Activated T-cell treated with anti-CD3 and anti-CD28 coated beads, Interleukin-2, amount 50 U/mL, for 24 hours (primary cell): ENCODE measurements at regions not wholly inside any gene's neighbourhood (a gene's known extent, or its start where the extent isn't known, plus 50 kb on each side); places are given as distances from the start of the nearest gene placed in this dataset.
A peak's percentile ranks its signal among the peaks of the same experiment; 100 is the strongest.

Experiments used
- DNase-seq: peaks from one replicate; pipeline ENCODE4 v3.0.0-alpha.2; 2020
- H3K27ac Mint-ChIP-seq: 2 replicates; pipeline ENCODE4 v1.8.0; 2020; ENCODE audit warnings: mild to moderate bottlenecking, mixed read lengths
- H3K27me3 Mint-ChIP-seq: 2 replicates; pipeline ENCODE4 v1.8.0; 2020; ENCODE audit warnings: mixed read lengths
- H3K36me3 Mint-ChIP-seq: 2 replicates; pipeline ENCODE4 v1.8.0; 2020; ENCODE audit warnings: low read depth, mixed read lengths
- H3K4me1 Mint-ChIP-seq: 2 replicates; pipeline ENCODE4 v1.8.0; 2020; ENCODE audit warnings: low read depth, mixed read lengths
- H3K4me3 Mint-ChIP-seq: 2 replicates; pipeline ENCODE4 v1.8.0; 2020; ENCODE audit warnings: mild to moderate bottlenecking, moderate library complexity, mixed read lengths
- H3K9me3 Mint-ChIP-seq: 2 replicates; pipeline ENCODE4 v1.8.0; 2020; ENCODE audit warnings: mixed read lengths

DNA sequence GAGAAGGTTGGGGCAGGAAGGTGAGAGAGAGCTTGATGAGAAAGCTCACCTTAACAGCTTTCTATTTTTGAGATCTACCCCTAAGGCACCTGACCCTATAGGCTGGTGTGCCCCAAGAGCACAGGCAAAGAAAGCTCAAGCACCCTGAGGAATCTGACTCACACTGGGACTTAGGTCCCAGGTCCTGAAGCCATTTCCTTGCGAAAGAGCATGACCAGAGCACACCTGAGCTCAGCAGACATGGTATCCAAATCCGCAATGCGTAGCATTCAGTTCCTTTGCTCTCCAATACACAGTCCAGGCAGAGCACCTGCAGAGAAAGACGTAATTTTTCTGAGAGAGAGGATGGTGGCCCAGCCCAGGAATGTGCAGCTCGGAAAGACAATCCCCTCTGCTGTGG is 112.1 kb upstream of the LPP start:
- no peaks in the 10 kb centered on the region for H3K27me3 Mint-ChIP-seq
- H3K4me3 Mint-ChIP-seq, result no peak overlapping the region
- H3K36me3 Mint-ChIP-seq, result no peaks in the 10 kb centered on the region
- H3K9me3 Mint-ChIP-seq, result no peaks in the 10 kb centered on the region
- no peak for DNase-seq
- H3K4me1 Mint-ChIP-seq, result peaks cover 8% of the 10 kb centered on the region
- no peak overlapping the region for H3K27ac Mint-ChIP-seq

DNA sequence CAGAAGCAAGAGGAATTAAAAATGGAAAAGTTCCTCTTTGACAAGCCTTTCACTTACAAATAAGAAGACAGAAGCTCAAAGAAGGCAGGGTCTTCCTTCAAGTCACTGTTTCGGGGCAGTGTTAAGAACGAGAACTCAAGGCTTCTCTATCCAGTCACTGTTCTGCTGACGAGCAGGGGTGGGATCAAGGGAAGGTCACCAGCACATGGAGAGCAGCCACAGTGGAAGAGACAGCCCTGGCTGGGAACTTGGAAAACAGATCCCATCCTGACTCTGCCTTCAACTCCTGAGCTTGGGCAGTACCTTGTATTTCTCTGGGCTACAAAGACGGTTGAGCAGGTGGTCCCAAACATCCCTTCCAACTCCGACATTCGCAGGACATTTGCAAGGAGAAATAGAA is 111.5 kb upstream of the LPP start:
- Mint-ChIP-seq H3K9me3 (no peaks in the 10 kb centered on the region), H3K27ac (no peak overlapping the region), H3K27me3 (no peaks in the 10 kb centered on the region), H3K36me3 (no peaks in the 10 kb centered on the region), H3K4me3 (no peak overlapping the region), H3K4me1 (peaks cover 8% of the 10 kb centered on the region)
- DNase-seq, result no peak

DNA sequence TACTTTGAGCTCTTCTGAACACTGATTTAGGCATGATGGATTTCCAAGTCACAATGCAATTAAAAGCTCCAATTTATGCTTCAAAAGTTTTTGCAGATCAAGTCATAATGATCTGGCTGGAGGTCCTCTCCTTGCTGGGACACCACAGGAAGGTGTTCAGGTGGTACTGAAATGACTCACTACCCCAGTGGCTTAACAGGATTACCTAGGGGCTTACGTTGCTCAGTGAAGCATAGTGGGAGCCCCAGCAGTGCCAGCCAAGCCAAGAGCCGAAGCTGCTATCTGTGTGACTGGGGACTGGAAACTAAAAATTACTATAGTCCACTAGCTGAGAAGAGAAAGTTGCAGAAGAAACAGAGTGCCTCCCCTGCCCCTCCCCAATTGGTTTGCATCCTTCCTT is 110.1 kb upstream of the LPP start:
- H3K9me3 Mint-ChIP-seq, result no peaks in the 10 kb centered on the region
- H3K4me3 Mint-ChIP-seq, result no peak overlapping the region
- no peaks in the 10 kb centered on the region for H3K36me3 Mint-ChIP-seq
- no peaks in the 10 kb centered on the region for H3K27me3 Mint-ChIP-seq
- H3K4me1 Mint-ChIP-seq, result peaks cover 8% of the 10 kb centered on the region
- H3K27ac Mint-ChIP-seq, result no peak overlapping the region
- no peak for DNase-seq

DNA sequence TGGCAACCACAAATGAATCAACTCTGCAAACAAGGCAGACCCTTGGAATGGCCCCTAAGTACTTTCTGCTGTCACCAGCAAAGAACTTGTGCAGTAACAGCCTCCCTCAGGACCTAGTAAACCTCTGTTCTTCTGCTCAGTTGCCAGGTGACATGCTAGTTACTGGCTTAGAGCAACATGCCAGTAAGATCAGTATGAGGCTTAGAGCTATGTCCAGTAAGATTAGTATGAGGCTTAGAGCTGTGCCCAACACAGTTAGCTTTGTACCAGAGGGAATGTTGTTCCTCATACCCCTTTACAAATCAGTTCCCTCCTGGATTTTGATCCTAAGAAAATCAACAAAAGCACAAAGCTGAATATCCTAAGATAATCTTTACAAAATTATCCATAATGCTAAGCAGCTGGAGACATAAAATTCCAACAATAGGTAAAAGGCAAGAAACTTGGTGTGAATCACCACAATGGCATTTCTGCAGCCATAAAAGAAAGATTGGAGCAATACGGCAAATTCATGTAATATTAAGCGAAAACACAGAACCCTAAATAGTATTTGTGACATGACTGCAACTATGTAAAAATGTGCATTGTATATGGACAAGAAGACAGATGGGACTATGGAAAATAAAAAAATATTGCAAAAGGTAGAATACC is 107.3 kb upstream of the LPP start:
- H3K4me1 Mint-ChIP-seq, result peaks cover 22% of the 10 kb centered on the region
- H3K4me3 Mint-ChIP-seq, result no peak overlapping the region
- no peaks in the 10 kb centered on the region for H3K36me3 Mint-ChIP-seq
- no peak for DNase-seq
- no peaks in the 10 kb centered on the region for H3K9me3 Mint-ChIP-seq
- H3K27ac Mint-ChIP-seq, result no peak overlapping the region
- no peaks in the 10 kb centered on the region for H3K27me3 Mint-ChIP-seq

DNA sequence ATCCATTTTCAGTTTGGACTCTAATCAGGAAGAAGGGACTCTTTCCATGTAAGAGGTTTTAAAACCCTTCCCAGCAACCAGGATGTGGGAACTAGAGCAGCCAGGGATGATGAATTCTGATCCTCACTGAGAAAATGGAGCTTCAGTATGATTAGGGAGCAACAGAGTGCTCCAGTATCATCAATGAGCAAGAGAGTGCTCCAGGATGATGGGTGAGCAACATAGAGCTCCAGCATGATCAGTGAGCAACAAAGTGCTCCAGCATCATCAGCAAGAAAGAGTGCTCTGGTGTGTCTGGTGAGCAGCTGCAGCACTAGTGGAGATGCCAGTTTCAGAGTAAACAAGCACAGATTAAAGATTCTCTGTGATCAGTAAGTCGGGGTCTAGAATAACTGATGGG is 106.4 kb upstream of the LPP start:
- H3K4me1 Mint-ChIP-seq, result peaks cover 22% of the 10 kb centered on the region
- H3K9me3 Mint-ChIP-seq, result no peaks in the 10 kb centered on the region
- DNase-seq, result no peak
- no peaks in the 10 kb centered on the region for H3K36me3 Mint-ChIP-seq
- no peak overlapping the region for H3K4me3 Mint-ChIP-seq
- no peaks in the 10 kb centered on the region for H3K27me3 Mint-ChIP-seq
- no peak overlapping the region for H3K27ac Mint-ChIP-seq

- H3K27me3 Mint-ChIP-seq, result no peaks in the 10 kb centered on the region
- peak; percentile 51 for DNase-seq
- H3K27ac Mint-ChIP-seq, result peak overlapping the region; percentile 4
- H3K4me1 Mint-ChIP-seq, result peaks cover 18% of the 10 kb centered on the region
- no peak overlapping the region for H3K4me3 Mint-ChIP-seq
- H3K36me3 Mint-ChIP-seq, result no peaks in the 10 kb centered on the region
- H3K9me3 Mint-ChIP-seq, result no peaks in the 10 kb centered on the region
Measured at GRCh38 chr3:188049606-188050530, 104.1 kb upstream of the LPP start.

- no peaks in the 10 kb centered on the region for H3K27me3 Mint-ChIP-seq
- no peaks in the 10 kb centered on the region for H3K9me3 Mint-ChIP-seq
- no peaks in the 10 kb centered on the region for H3K36me3 Mint-ChIP-seq
- DNase-seq, result no peak
- H3K4me1 Mint-ChIP-seq, result peaks cover 18% of the 10 kb centered on the region
- H3K27ac Mint-ChIP-seq, result no peak overlapping the region
- H3K4me3 Mint-ChIP-seq, result no peak overlapping the region
Measured at GRCh38 chr3:188051801-188052168, 102.2 kb upstream of the LPP start.

- Mint-ChIP-seq H3K9me3 (no peaks in the 10 kb centered on the region), H3K36me3 (no peaks in the 10 kb centered on the region), H3K27ac (no peak overlapping the region), H3K4me1 (peaks cover 18% of the 10 kb centered on the region), H3K4me3 (no peak overlapping the region), H3K27me3 (no peaks in the 10 kb centered on the region)
- DNase-seq, result no peak
Measured at GRCh38 chr3:188052169-188053035, 101.6 kb upstream of the LPP start.

DNA sequence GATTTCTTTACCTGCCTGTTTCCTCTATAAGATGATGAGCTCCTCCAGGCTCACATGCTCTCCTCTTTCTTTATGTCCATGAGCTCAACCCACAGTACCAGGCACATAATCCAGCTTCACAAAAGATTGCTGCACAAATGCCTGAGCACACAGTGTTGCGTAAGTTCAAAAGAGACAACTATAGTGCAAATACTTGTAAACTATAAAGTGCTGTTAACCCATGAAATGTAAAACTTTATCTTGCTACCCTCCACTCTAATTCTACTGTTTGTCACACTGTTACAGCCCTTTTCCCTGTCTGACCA is 101.0 kb upstream of the LPP start:
- Mint-ChIP-seq H3K27me3 (no peaks in the 10 kb centered on the region), H3K27ac (no peak overlapping the region), H3K36me3 (no peaks in the 10 kb centered on the region), H3K4me1 (peaks cover 18% of the 10 kb centered on the region), H3K4me3 (no peak overlapping the region), H3K9me3 (no peaks in the 10 kb centered on the region)
- no peak for DNase-seq

- no peak for DNase-seq
- no peak overlapping the region for H3K4me3 Mint-ChIP-seq
- H3K9me3 Mint-ChIP-seq, result no peaks in the 10 kb centered on the region
- H3K27me3 Mint-ChIP-seq, result no peaks in the 10 kb centered on the region
- no peaks in the 10 kb centered on the region for H3K36me3 Mint-ChIP-seq
- no peak overlapping the region for H3K27ac Mint-ChIP-seq
- H3K4me1 Mint-ChIP-seq, result peaks cover 18% of the 10 kb centered on the region
Measured at GRCh38 chr3:188053710-188054380, 100.1 kb upstream of the LPP start.

- Mint-ChIP-seq H3K4me1 (peaks cover 16% of the 10 kb centered on the region), H3K27me3 (no peaks in the 10 kb centered on the region), H3K27ac (no peak overlapping the region), H3K4me3 (no peak overlapping the region), H3K9me3 (no peaks in the 10 kb centered on the region), H3K36me3 (no peaks in the 10 kb centered on the region)
- DNase-seq, result no peak
Measured at GRCh38 chr3:188054541-188054940, 99.4 kb upstream of the LPP start.

- no peaks in the 10 kb centered on the region for H3K36me3 Mint-ChIP-seq
- no peak overlapping the region for H3K27ac Mint-ChIP-seq
- no peaks in the 10 kb centered on the region for H3K27me3 Mint-ChIP-seq
- no peak for DNase-seq
- H3K9me3 Mint-ChIP-seq, result no peaks in the 10 kb centered on the region
- no peak overlapping the region for H3K4me3 Mint-ChIP-seq
- H3K4me1 Mint-ChIP-seq, result peaks cover 13% of the 10 kb centered on the region
Measured at GRCh38 chr3:188055388-188055787, 98.6 kb upstream of the LPP start.

DNA sequence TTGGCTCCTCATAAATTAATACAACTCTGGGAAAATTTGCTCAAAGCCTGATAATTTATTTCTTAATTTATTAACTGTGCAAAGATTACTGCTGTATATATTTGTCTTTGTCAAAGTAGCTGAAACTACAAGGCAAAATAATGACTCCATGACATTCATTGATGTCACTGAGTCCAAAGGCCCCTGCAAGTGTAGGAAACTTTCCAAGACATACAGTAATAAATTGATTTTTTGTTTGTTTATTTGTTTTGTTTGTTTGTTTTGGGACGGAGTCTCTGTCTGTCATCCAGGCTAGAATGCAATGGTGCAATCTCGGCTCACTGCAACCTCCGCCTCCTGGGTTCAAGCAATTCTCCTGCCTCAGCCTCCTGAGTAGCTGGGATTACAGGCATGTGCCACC is 96.8 kb upstream of the LPP start:
- H3K27me3 Mint-ChIP-seq, result no peaks in the 10 kb centered on the region

DNA sequence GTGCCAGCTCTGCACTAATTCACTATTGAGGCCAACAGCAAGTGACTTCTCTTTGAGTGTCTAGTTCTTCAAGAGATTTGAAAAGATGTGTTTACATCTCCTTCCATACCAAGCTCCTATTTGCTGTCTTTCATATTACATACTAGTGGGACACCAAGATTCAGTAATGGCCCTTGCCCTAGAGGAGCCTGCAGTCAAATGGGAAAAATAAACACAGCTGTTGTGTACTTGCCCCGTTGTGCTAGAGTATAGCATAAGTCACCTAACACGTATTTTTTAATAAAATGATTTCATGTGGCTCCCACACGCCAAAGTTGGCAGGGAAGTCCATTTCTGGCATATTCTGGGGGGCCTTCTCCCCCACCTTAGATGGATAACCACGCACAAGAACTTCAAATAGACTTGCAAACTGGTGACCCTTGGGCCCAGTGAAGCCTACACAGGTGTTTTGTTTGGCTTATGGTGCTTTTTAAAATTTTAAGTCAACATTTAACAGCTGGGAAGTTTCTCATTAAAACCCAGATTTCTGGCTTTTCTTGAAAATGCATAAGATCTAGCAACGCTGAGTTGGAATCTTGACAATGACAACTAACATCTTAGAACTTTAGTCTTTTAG is 95.3 kb upstream of the LPP start:
- Mint-ChIP-seq H3K4me1 (peaks cover 35% of the 10 kb centered on the region), H3K9me3 (no peaks in the 10 kb centered on the region), H3K27me3 (no peaks in the 10 kb centered on the region), H3K27ac (no peak overlapping the region), H3K36me3 (no peaks in the 10 kb centered on the region), H3K4me3 (no peak overlapping the region)
- no peak for DNase-seq

More for the DNA sequence above, 96.8 kb upstream of the LPP start:
- Mint-ChIP-seq H3K4me1 (peaks cover 23% of the 10 kb centered on the region), H3K36me3 (no peaks in the 10 kb centered on the region), H3K9me3 (no peaks in the 10 kb centered on the region), H3K27ac (no peak overlapping the region), H3K4me3 (no peak overlapping the region)
- no peak for DNase-seq
